Upper lobe of left lung (tissue), 6 donors: ENCODE measurements at regions not wholly inside any gene's neighbourhood (a gene's known extent, or its start where the extent isn't known, plus 50 kb on each side); places are given as distances from the start of the nearest gene placed in this dataset.

Experiments
- ATAC-seq, 2 donors: fragments of 200-7000 bp; cut with Tn5 transposase; one replicate each; pipeline ENCODE4 v1.9.1; 2022; ENCODE audit warnings: mild to moderate bottlenecking in 2 of 2, moderate library complexity in 2 of 2; ENCODE audit not compliant: low FRiP score in 2 of 2
- DNase-seq, 2 donors: peaks; one replicate each; pipeline ENCODE4 v3.0.0-alpha.2; 2019 to 2020
- H3K27ac ChIP-seq, 4 donors: fragments of 200-600 bp; sonication (generic); one replicate each; pipeline ENCODE4 v1.5.1; 2016 to 2019
- H3K27me3 ChIP-seq, 4 donors: fragments of 200-600 bp; sonication (generic); one replicate each; pipeline ENCODE4 v1.5.1; 2017 to 2019
- H3K36me3 ChIP-seq, 4 donors: fragments of 200-600 bp; sonication (generic); one replicate each; pipeline ENCODE4 v1.5.1; 2016 to 2019
- H3K4me1 ChIP-seq, 4 donors: fragments of 200-600 bp; sonication (generic); one replicate each; pipeline ENCODE4 v1.5.1; 2018 to 2019
- H3K4me3 ChIP-seq, 4 donors: fragments of 200-600 bp; sonication (generic); one replicate each; pipeline ENCODE4 v1.5.1; 2017 to 2019; ENCODE audit warnings: mild to moderate bottlenecking in 2 of 4, moderate library complexity in 1 of 4
- H3K9me3 ChIP-seq, 4 donors: fragments of 200-600 bp; sonication (generic); one replicate each; pipeline ENCODE4 v1.5.1; 2018 to 2019
- CTCF ChIP-seq, 6 experiments: fragments of 450-650 bp in 4 of 6; fragments of 200-600 bp in 2 of 6; sonication (generic) in 2 of 6; IDR thresholded peaks; one replicate each; pipeline ENCODE4 v1.5.1; 2016 to 2019; ENCODE audit warnings: antibody characterized with exemption in 6 of 6
- EP300 ChIP-seq, 4 donors: sonication (generic); formaldehyde crosslinking; IDR thresholded peaks; one replicate each; pipeline ENCODE4 v1.5.1; 2017; ENCODE audit warnings: antibody characterized with exemption in 4 of 4, control low read depth in 2 of 4
- POLR2A ChIP-seq, 4 donors: fragments of 450-650 bp; IDR thresholded peaks; one replicate each; pipeline ENCODE4 v1.5.1; 2016 to 2017; ENCODE audit warnings: antibody characterized with exemption in 4 of 4, mild to moderate bottlenecking in 2 of 4
- POLR2AphosphoS5 ChIP-seq, 2 donors: sonication (generic); formaldehyde crosslinking; IDR thresholded peaks; one replicate each; pipeline ENCODE4 v1.5.1; 2017; ENCODE audit warnings: antibody characterized with exemption in 2 of 2
- WGBS, 2 donors: methylation state at CpG; one replicate each; pipeline ENCODE4 v1.1.5; 2017 to 2018; 5-methylcytosine and 5-hydroxymethylcytosine counted together
- donor health status: DM: no; HTN: no; CAD: no; lungs with moderate emphysema.
- donor health status: DM: no; HTN: yes; CAD: no; lungs with severe emphysema.

GRCh38 chr10:85413570-85413969, 953.0 kb downstream of the GRID1 start:
- peaks cover 0 to 4% (median 0%) of the 10 kb centered on the region in 4 donors for H3K9me3 ChIP-seq

GRCh38 chr10:85420501-85421191, 945.9 kb downstream of the GRID1 start:
- Histone ChIP-seq H3K27ac (no peak overlapping the region), H3K4me3 (no peak overlapping the region), H3K4me1 (no peaks in the 10 kb centered on the region), H3K27me3 (no peaks in the 10 kb centered on the region), H3K36me3 (no peaks in the 10 kb centered on the region), H3K9me3 (no peaks in the 10 kb centered on the region)
- TF ChIP-seq POLR2AphosphoS5 (IDR thresholded peaks at IDR 0.05) (no peak), EP300 (IDR thresholded peaks at IDR 0.05) (no peak), CTCF (IDR thresholded peaks at IDR 0.05) (no peak), POLR2A (IDR thresholded peaks at IDR 0.05) (no peak)
- 65 to 72% methylated on average over 8 of the region's 8 CpGs for WGBS, 2 donors
- no peak for DNase-seq
- no peak for ATAC-seq

More at GRCh38 chr10:85413570-85413969, 953.0 kb downstream of the GRID1 start:
- no peak overlapping the region for H3K27ac ChIP-seq
- no peaks in the 10 kb centered on the region for H3K4me1 ChIP-seq
- WGBS, 2 donors: 72 to 82% methylated on average over 5 of the region's 5 CpGs
- no peaks in the 10 kb centered on the region for H3K27me3 ChIP-seq
- ATAC-seq: no peak
- H3K4me3 ChIP-seq: no peak overlapping the region
- H3K36me3 ChIP-seq: no peaks in the 10 kb centered on the region
- no peak for TF ChIP-seq CTCF (IDR thresholded peaks at IDR 0.05)
- TF ChIP-seq EP300 (IDR thresholded peaks at IDR 0.05): no peak
- no peak for TF ChIP-seq POLR2A (IDR thresholded peaks at IDR 0.05)
- no peak for TF ChIP-seq POLR2AphosphoS5 (IDR thresholded peaks at IDR 0.05)
- DNase-seq: no peak

- Histone ChIP-seq H3K4me1 (no peaks in the 10 kb centered on the region), H3K36me3 (no peaks in the 10 kb centered on the region), H3K4me3 (no peak overlapping the region), H3K27me3 (no peaks in the 10 kb centered on the region), H3K9me3 (no peaks in the 10 kb centered on the region), H3K27ac (no peak overlapping the region)
- 86 to 94% methylated on average over 9 of the region's 9 CpGs for WGBS, 2 donors
- DNase-seq: no peak
- no peak for ATAC-seq
- TF ChIP-seq POLR2A (IDR thresholded peaks at IDR 0.05) (no peak), POLR2AphosphoS5 (IDR thresholded peaks at IDR 0.05) (no peak), CTCF (IDR thresholded peaks at IDR 0.05) (no peak), EP300 (IDR thresholded peaks at IDR 0.05) (no peak)
Measured at GRCh38 chr10:85421421-85421820, 945.2 kb downstream of the GRID1 start.

- ATAC-seq: no peak
- H3K27ac ChIP-seq: no peak overlapping the region
- H3K4me3 ChIP-seq: no peak overlapping the region
- WGBS, 2 donors: 65 to 74% methylated on average over 3 of the region's 3 CpGs
- no peaks in the 10 kb centered on the region for H3K9me3 ChIP-seq
- no peak for TF ChIP-seq CTCF (IDR thresholded peaks at IDR 0.05)
- no peak for TF ChIP-seq POLR2A (IDR thresholded peaks at IDR 0.05)
- no peaks in the 10 kb centered on the region for H3K27me3 ChIP-seq
- H3K4me1 ChIP-seq: no peaks in the 10 kb centered on the region
- H3K36me3 ChIP-seq: no peaks in the 10 kb centered on the region
- DNase-seq: no peak
Measured at GRCh38 chr10:85429126-85429525, 937.5 kb downstream of the GRID1 start.

- no peak for TF ChIP-seq EP300 (IDR thresholded peaks at IDR 0.05)
- TF ChIP-seq CTCF (IDR thresholded peaks at IDR 0.05): no peak
- no peak for TF ChIP-seq POLR2AphosphoS5 (IDR thresholded peaks at IDR 0.05)
- no peak for TF ChIP-seq POLR2A (IDR thresholded peaks at IDR 0.05)
- H3K4me3 ChIP-seq: no peak overlapping the region
- no peaks in the 10 kb centered on the region for H3K27me3 ChIP-seq
- H3K9me3 ChIP-seq: no peaks in the 10 kb centered on the region
- 72 to 82% methylated on average over 2 of the region's 2 CpGs for WGBS, 2 donors
- DNase-seq: no peak
- H3K4me1 ChIP-seq: no peaks in the 10 kb centered on the region
- no peak for ATAC-seq
- H3K36me3 ChIP-seq: no peaks in the 10 kb centered on the region
- no peak overlapping the region for H3K27ac ChIP-seq
Measured at GRCh38 chr10:85430991-85431390, 935.6 kb downstream of the GRID1 start.
